ENCODE measurements at regions not wholly inside any gene's neighbourhood (a gene's known extent, or its start where the extent isn't known, plus 50 kb on each side); places are given as distances from the start of the nearest gene placed in this dataset.
"Not testable (repeated sequence)": the region's sequence is repeated elsewhere in the genome, so short reads cannot be mapped to it uniquely, and the experiment has no call there.

GRCh38 chr9:111096051-111096450 is 57.8 kb upstream of the LPAR1 start:
- Histone ChIP-seq H3K4me1 (ENCODE audit: low read depth) (no peaks in the 10 kb centered on the region), H3K27me3 (no peaks in the 10 kb centered on the region), H3K4me3 (no peak overlapping the region), H3K27ac (no peak overlapping the region), H3K9me3 (ENCODE audit: low read depth) (no peaks in the 10 kb centered on the region), H3K36me3 (no peaks in the 10 kb centered on the region)
- TF ChIP-seq, protein P1, sequence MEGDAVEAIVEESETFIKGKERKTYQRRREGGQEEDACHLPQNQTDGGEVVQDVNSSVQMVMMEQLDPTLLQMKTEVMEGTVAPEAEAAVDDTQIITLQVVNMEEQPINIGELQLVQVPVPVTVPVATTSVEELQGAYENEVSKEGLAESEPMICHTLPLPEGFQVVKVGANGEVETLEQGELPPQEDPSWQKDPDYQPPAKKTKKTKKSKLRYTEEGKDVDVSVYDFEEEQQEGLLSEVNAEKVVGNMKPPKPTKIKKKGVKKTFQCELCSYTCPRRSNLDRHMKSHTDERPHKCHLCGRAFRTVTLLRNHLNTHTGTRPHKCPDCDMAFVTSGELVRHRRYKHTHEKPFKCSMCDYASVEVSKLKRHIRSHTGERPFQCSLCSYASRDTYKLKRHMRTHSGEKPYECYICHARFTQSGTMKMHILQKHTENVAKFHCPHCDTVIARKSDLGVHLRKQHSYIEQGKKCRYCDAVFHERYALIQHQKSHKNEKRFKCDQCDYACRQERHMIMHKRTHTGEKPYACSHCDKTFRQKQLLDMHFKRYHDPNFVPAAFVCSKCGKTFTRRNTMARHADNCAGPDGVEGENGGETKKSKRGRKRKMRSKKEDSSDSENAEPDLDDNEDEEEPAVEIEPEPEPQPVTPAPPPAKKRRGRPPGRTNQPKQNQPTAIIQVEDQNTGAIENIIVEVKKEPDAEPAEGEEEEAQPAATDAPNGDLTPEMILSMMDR (IDR thresholded peaks at IDR 0.05; ENCODE audit: low read depth, low read length): no peak
- DNase-seq (ENCODE audit: low read depth in 1 of 2, low spot score in 1 of 2): no peak

DNA sequence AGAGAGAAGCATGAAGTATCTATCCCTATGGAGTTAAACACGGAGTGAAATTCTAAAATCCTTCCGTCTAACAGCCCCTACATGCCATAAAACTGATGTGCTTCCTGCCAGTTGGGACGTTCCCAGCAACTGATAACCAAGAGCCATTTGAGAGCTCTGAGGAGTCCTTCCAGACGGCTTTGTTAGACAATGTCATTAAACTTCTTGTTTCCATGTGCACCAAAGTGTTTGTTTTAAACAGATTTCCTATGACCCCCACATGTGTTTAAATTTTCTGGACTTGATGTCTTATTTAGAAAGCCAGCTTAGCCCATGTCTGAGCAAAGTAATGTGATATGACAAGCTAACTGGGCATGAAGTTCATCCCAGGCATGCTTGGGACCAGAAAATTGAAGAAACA is 57.2 kb upstream of the LPAR1 start:
- Histone ChIP-seq H3K36me3 (no peaks in the 10 kb centered on the region), H3K27ac (no peak overlapping the region), H3K4me3 (no peak overlapping the region), H3K27me3 (no peaks in the 10 kb centered on the region), H3K4me1 (ENCODE audit: low read depth) (no peaks in the 10 kb centered on the region), H3K9me3 (ENCODE audit: low read depth) (no peaks in the 10 kb centered on the region)
- TF ChIP-seq, protein P1 (IDR thresholded peaks at IDR 0.05; ENCODE audit: low read depth, low read length): no peak
- DNase-seq (ENCODE audit: low read depth in 1 of 2, low spot score in 1 of 2): peak in 1 of 2 donors; percentile 32

DNA sequence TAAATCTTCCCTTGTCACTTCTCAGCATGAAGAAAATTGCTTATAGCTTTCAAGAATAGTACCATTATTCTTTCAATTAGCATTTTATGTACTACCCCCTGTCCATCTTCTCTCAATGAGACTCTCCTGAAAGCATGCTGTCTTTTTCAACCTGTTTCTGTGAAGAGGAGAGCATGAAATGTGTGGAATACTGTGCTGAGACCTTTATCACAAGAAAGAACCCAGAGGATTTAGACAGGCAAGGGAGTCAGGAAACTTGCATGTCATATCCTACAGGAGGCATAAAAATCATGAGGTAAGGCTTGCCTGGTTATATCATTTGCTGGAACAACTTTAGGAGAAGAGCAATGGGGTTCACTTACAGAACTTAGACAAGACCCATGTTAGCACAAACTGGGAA is 56.7 kb upstream of the LPAR1 start:
- TF ChIP-seq, protein P1 (IDR thresholded peaks at IDR 0.05; ENCODE audit: low read depth, low read length): no peak
- Histone ChIP-seq H3K27ac (no peak overlapping the region), H3K4me3 (no peak overlapping the region), H3K9me3 (ENCODE audit: low read depth) (no peaks in the 10 kb centered on the region), H3K36me3 (no peaks in the 10 kb centered on the region), H3K4me1 (ENCODE audit: low read depth) (no peaks in the 10 kb centered on the region), H3K27me3 (no peaks in the 10 kb centered on the region)
- peak in 1 of 2 donors; percentile 14 for DNase-seq (ENCODE audit: low read depth in 1 of 2, low spot score in 1 of 2)

DNA sequence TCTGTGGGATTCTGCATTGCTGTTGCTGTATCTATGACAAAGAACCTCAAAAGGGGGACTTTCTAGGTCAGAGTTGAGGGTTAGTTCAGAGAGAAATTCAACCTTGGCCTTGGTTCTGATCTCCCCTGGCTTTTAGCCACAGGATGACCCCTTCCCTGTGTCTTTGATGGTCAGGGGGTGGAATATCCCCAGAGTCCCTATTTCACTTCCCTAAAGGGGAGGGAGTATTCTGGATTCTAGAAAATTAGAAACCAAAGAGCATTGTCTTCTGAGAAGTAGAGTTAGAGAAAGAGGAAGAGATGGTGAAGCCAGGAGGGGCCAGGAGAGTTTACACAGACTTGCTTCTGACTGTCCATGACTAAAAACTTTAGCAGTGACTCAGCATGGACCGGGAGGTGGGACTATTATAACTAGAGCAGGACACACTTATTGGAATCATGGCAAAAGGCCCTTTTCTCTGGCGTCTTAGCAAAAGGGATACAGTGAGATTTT is 56.2 kb upstream of the LPAR1 start:
- Histone ChIP-seq H3K9me3 (ENCODE audit: low read depth) (no peaks in the 10 kb centered on the region), H3K4me3 (no peak overlapping the region), H3K36me3 (no peaks in the 10 kb centered on the region), H3K4me1 (ENCODE audit: low read depth) (no peaks in the 10 kb centered on the region), H3K27me3 (no peaks in the 10 kb centered on the region), H3K27ac (no peak overlapping the region)
- TF ChIP-seq, protein P1 (IDR thresholded peaks at IDR 0.05; ENCODE audit: low read depth, low read length): no peak
- DNase-seq (ENCODE audit: low read depth in 1 of 2, low spot score in 1 of 2): peak in 1 of 2 donors; percentile 57

- DNase-seq (ENCODE audit: low read depth in 1 of 2, low spot score in 1 of 2); H3K27me3 ChIP-seq; H3K4me1 ChIP-seq (ENCODE audit: low read depth); H3K36me3 ChIP-seq; H3K9me3 ChIP-seq (ENCODE audit: low read depth); H3K4me3 ChIP-seq; H3K27ac ChIP-seq: not testable (repeated sequence)
Observed at GRCh38 chr9:111092167-111092566, 53.9 kb upstream of the LPAR1 start.

Measured in cardiac muscle cell (in vitro differentiated cells and primary cell).